Liver (tissue), 3 donors: ENCODE measurements at regions not wholly inside any gene's neighbourhood (a gene's known extent, or its start where the extent isn't known, plus 50 kb on each side); places are given as distances from the start of the nearest gene placed in this dataset.

Source experiments
- CTCF ChIP-seq: fragments of 150-350 bp; IDR thresholded peaks from 2 replicates; pipeline ENCODE4 v1.5.1; 2017; ENCODE audit warnings: improper control_type of control experiment, low read depth, low read length; ENCODE audit not compliant: missing input control
- RAD21 ChIP-seq, 2 donors: IDR thresholded peaks; 2 replicates each; pipeline ENCODE4 v1.6.1; 2016; ENCODE audit warnings: antibody characterized with exemption in 2 of 2, mild to moderate bottlenecking in 2 of 2
- RXRA ChIP-seq, 2 donors: IDR thresholded peaks; 2 replicates each; pipeline ENCODE4 v1.6.1; 2017 to 2018; ENCODE audit warnings: antibody characterized with exemption in 2 of 2, mild to moderate bottlenecking in 1 of 2
- YY1 ChIP-seq: IDR thresholded peaks from 2 replicates; pipeline ENCODE4 v1.6.1; 2016; ENCODE audit warnings: antibody characterized with exemption, mild to moderate bottlenecking
- ZBTB33 ChIP-seq: IDR thresholded peaks from 2 replicates; pipeline ENCODE4 v1.6.1; 2016; ENCODE audit warnings: antibody characterized with exemption
- TF ChIP-seq, protein P1 (sequence below): IDR thresholded peaks from 2 replicates; pipeline ENCODE4 v1.6.1; 2016; ENCODE audit warnings: antibody characterized with exemption
- donor health status: healthy.
- donor health status: healthy.

- TF ChIP-seq ZBTB33 = no peak
- TF ChIP-seq YY1 = no peak
- no peak for TF ChIP-seq CTCF
- TF ChIP-seq, protein P1, sequence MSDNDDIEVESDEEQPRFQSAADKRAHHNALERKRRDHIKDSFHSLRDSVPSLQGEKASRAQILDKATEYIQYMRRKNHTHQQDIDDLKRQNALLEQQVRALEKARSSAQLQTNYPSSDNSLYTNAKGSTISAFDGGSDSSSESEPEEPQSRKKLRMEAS = no peak
- TF ChIP-seq RXRA (IDR thresholded peaks at IDR 0.05) = no peak
- TF ChIP-seq RAD21 (IDR thresholded peaks at IDR 0.05) = no peak
Observed at GRCh38 chr10:78656417-78657162, 412.2 kb upstream of the ZMIZ1 start.
